GM21381 (cell line): ENCODE measurements at regions not wholly inside any gene's neighbourhood (a gene's known extent, or its start where the extent isn't known, plus 50 kb on each side); places are given as distances from the start of the nearest gene placed in this dataset.
A peak's percentile ranks its signal among the peaks of the same experiment; 100 is the strongest.

Source experiments
- ATAC-seq: cut with Tn5 transposase; IDR thresholded peaks from one replicate; pipeline ENCODE4 v1.9.1; 2021; ENCODE audit warnings: mild to moderate bottlenecking, moderate library complexity; ENCODE audit not compliant: unreplicated experiment

GRCh38 chr2:38207168-38207567 is 131.2 kb upstream of the CYP1B1 start:
- no peak for ATAC-seq

- ATAC-seq: no peak
Observed at GRCh38 chr2:38203446-38203810, 127.5 kb upstream of the CYP1B1 start.

GRCh38 chr2:38202713-38203445 is 126.9 kb upstream of the CYP1B1 start:
- ATAC-seq: no peak

- ATAC-seq: no peak
Observed at GRCh38 chr2:38201784-38202183, 125.8 kb upstream of the CYP1B1 start.

GRCh38 chr2:38200598-38200997 is 124.6 kb upstream of the CYP1B1 start:
- ATAC-seq: no peak

GRCh38 chr2:38199127-38199526 is 123.2 kb upstream of the CYP1B1 start:
- ATAC-seq: no peak

- no peak for ATAC-seq
Observed at GRCh38 chr2:38194751-38195150, 118.8 kb upstream of the CYP1B1 start.

GRCh38 chr2:38192976-38193375 is 117.0 kb upstream of the CYP1B1 start:
- no peak for ATAC-seq

- no peak for ATAC-seq
Observed at GRCh38 chr2:38192046-38192445, 116.1 kb upstream of the CYP1B1 start.

- no peak for ATAC-seq
Observed at GRCh38 chr2:38191516-38191915, 115.6 kb upstream of the CYP1B1 start.

- ATAC-seq: no peak
Observed at GRCh38 chr2:38190542-38191218, 114.7 kb upstream of the CYP1B1 start.

- ATAC-seq: no peak
Observed at GRCh38 chr2:38187541-38188011, 111.6 kb upstream of the CYP1B1 start.

- peak; percentile 98 for ATAC-seq
Observed at GRCh38 chr2:38185012-38185491, 109.1 kb upstream of the CYP1B1 start.

GRCh38 chr2:38182492-38183003 is 106.6 kb upstream of the CYP1B1 start:
- no peak for ATAC-seq

- no peak for ATAC-seq
Observed at GRCh38 chr2:38181806-38182491, 106.0 kb upstream of the CYP1B1 start.

GRCh38 chr2:38180754-38181153 is 104.8 kb upstream of the CYP1B1 start:
- ATAC-seq: no peak

- peak; percentile 55 for ATAC-seq
Observed at GRCh38 chr2:38178556-38179419, 102.8 kb upstream of the CYP1B1 start.

GRCh38 chr2:38178119-38178518 is 102.2 kb upstream of the CYP1B1 start:
- no peak for ATAC-seq

- no peak for ATAC-seq
Observed at GRCh38 chr2:38176619-38177021, 100.7 kb upstream of the CYP1B1 start.

- ATAC-seq: no peak
Observed at GRCh38 chr2:38174646-38175423, 98.9 kb upstream of the CYP1B1 start.
